DMS79 treated with DMSO at 0.1 percent for 48 hours (cell line): ENCODE measurements at regions not wholly inside any gene's neighbourhood (a gene's known extent, or its start where the extent isn't known, plus 50 kb on each side); places are given as distances from the start of the nearest gene placed in this dataset.
"Not testable (repeated sequence)": the region's sequence is repeated elsewhere in the genome, so short reads cannot be mapped to it uniquely, and the experiment has no call there.

Experiments used
- DNase-seq: peaks from one replicate; lab custom pipeline; 2025; lab: John Stamatoyannopoulos, UW

- DNase-seq = no peak
Measured at GRCh38 chr7:65317372-65317771, 56.3 kb upstream of the ZNF92 start.

GRCh38 chr7:65310761-65311160 is 62.9 kb upstream of the ZNF92 start:
- no peak for DNase-seq

DNA sequence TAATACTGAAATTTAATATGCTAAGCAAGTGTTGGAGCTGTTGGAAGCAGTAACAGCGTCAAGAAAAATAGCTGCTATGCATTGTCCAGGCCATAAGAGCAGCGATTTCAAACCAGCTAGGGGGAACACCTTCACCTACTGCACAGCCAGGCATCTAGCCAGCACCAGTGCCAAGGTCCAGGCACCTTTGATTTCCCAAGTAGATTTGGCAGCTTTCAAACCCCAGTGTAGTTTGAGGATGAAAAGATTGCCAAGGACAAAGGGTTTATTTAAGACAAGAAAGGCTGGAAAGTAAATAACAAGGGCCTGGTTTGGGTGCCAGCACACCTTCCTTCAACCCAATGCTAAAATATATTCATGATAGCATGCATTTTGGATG is 65.4 kb upstream of the ZNF92 start:
- no peak for DNase-seq

DNA sequence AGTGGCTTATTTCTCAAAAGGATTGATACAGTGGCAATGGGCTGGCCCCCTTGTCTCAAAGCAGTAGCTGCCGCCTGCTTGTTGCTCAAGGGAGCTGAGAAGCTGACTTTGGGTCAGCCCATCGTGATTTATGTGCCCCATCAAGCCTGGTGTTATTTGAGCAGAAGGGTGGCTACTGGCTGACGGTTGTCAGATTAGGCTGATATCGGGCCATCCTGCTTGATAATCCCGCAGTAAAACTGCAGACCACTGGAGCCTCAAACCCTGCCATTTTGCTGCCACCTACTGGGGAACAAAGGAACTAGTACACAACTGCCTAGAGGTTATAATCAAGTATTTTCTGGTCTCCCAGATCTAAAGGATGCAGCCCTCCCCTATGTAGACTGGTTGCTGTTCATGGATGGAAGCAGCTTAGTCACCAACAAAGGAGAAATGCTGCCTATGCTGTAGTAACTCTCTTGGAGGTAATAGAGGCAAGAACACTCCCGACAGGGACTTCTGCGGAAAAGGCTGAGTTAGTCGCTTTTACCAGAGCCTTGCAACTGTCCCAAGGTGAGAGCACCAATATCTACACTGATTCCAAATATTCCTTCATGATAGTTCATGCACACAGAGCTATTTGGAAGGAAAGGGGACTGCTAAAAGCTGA is 65.9 kb upstream of the ZNF92 start:
- DNase-seq = peak; percentile 76

DNA sequence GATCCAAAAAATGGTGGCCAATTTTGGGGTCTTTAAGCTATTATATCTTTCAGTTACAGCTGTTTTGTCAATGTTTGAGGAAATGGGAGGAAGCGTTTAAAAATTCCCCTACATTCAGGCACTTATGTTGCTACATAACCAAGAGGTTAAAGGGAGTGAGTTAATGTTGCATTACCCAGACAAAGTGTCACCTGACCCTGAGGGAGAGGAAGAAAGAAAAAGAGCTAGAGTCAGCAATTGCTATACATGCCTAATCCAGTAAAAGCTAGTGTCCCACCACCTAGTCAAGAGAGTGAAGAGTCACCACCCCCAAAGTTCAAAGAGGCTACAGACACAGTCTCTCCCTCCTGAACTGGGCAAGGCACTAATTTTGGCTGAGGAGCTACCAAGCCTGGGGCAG is 69.5 kb upstream of the ZNF92 start:
- DNase-seq = no peak

- no peak for DNase-seq
Measured at GRCh38 chr7:65302883-65303282, 70.8 kb upstream of the ZNF92 start.

DNA sequence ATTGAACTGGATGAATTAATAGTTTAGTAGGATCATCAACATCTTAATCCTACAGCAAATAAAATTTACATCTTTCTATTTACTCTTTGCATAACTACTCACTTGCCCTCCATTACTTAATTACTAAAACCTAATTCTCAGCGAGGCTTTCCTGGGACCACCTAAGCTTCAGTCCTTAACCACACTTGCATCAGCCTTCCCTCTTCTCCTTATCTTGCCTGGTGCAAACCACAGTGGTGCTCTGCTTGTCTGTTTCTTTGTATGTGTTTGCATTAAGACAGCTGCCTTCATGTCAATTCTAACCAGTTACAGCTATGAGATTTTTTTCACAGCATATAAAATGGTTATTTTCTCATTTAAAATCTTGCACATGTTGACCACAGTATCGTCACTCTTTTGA is 72.6 kb upstream of the ZNF92 start:
- no peak for DNase-seq

- DNase-seq = no peak
Measured at GRCh38 chr7:65295409-65295808, 78.2 kb upstream of the ZNF92 start.

GRCh38 chr7:65290340-65290739 is 83.3 kb upstream of the ZNF92 start:
- DNase-seq = not testable (repeated sequence)

DNA sequence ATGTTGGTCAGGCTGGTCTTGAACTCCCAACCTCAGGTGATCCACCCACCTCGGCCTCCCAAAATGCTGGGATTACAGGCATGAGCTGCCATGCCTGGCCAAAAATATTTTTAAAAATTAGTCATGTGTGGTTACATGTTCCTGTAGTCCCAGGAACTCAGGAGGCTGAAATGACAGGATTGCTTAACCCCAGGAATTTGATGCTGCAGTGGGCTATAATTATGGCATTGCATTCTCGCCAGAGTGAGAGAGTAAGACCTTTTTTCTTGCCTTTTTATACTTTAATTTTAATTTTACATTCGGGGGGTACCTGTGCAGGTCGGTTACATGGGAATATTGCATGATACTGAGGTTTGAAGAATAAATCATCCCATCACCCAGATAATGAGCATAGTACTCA is 86.6 kb upstream of the ZNF92 start:
- no peak for DNase-seq

GRCh38 chr7:65285906-65286864 is 87.5 kb upstream of the ZNF92 start:
- DNase-seq = no peak

DNA sequence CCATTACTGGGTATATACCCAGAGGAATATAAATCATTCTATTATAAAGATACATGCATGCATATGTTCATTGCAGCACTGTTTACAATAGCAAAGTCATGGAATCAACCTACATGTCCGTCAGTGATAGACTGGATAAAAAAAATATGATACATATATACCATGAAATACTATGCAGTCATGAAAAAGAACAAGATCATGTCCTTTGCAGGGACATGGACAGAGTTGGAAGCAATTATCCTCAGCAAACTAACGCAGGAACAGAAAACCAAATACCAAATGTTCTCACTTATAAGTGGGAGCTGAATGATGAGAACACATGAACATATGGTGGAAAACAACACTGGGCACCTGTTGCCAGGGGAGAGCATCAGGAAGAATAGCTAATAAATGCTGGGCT is 88.4 kb upstream of the ZNF92 start:
- DNase-seq = not testable (repeated sequence)

- DNase-seq = no peak
Measured at GRCh38 chr7:65279795-65280194, 93.9 kb upstream of the ZNF92 start.

DNA sequence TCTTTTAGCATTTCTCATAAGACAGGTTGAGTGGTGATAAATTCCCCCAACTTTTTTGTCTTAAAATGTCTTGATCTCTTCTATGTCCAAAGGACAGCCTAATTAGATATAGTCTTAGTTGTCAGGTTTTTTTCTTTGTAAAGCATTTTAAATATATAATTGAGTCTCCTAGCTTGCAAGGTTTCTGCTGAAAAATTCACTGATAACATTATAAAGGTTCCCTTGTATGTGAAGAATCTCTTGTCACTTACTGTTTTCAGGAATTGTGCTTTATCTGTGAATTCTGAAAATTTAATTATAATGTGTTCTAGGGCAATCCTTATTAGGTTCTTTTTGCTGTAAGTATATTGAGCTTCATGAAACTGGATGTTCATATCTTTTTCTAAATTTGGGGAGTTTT is 96.8 kb upstream of the ZNF92 start:
- no peak for DNase-seq

GRCh38 chr7:65271502-65271901 is 102.2 kb upstream of the ZNF92 start:
- DNase-seq = not testable (repeated sequence)

- peak; percentile 93 for DNase-seq
Measured at GRCh38 chr7:65269150-65269856, 104.4 kb upstream of the ZNF92 start.

GRCh38 chr7:65268782-65269149 is 104.9 kb upstream of the ZNF92 start:
- no peak for DNase-seq

DNA sequence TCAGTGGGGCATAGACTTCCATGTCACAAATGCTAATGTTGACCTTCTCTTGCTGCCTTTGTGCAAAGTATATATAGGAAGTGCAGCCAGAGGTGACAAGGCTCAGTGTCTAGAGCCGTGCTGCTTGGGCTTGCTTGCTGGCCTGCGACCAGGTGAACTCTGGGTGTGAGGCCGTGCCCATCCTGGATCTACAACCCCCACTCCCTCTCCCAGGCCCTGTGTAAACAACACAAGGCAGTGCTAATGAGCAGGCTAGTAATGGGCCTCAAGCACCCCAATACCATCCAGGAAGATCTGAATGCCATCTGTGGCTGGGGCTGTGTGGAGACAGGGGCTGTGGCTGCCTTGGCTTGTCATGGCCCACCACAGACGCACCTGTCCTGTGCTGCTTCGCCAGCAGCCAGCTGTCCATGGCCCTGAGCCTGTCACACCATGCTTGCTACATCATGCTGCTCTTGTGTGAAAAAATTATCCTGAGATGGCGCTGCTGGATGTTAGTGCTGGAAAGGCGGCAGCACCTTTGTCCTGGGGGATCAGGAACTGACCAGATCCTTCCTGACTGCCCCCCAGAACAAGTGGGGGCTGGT is 107.6 kb upstream of the ZNF92 start:
- no peak for DNase-seq

GRCh38 chr7:65264258-65264657 is 109.4 kb upstream of the ZNF92 start:
- no peak for DNase-seq

DNA sequence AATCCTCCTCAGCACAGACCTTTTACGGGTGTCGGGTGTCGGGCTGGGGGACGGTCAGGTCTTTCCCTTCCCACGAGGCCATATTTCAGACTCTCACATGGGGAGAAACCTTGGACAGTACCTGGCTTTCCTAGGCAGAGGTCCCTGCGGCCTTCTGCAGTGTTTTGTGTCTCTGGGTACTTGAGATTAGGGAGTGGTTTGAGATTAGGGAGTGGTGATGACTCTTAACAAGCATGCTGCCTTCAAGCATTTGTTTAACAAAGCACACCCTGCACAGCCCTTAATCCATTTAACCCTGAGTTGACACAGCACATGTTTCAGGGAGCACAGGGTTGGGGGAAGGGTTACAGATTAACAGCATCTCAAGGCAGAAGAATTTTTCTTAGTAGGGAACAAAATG is 113.0 kb upstream of the ZNF92 start:
- not testable (repeated sequence) for DNase-seq

DNA sequence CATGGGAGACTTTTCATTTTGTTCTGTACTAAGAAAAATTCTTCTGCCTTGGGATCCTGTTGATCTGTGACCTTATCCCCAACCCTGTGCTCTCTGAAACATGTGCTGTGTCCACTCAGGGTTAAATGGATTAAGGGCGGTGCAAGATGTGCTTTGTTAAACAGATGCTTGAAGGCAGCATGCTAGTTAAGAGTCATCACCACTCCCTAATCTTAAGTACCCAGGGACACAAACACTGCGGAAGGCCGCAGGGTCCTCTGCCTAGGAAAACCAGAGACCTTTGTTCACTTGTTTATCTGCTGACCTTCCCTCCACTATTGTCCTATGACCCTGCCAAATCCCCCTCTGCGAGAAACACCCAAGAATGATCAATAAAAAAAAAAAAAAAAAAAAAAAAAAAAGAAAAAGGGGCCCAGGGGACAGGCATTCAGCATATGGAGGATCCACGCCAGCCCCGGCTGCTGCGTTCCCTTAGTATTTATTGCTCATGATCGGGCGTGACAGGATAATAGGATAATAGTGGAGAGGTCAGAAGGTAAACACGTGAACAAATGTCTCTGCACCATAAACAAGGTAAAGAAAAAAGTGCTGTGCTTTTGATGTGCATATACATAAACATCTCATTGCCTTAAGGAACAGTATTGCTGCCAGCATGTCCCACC is 113.7 kb upstream of the ZNF92 start:
- not testable (repeated sequence) for DNase-seq

GRCh38 chr7:65254061-65254460 is 119.6 kb upstream of the ZNF92 start:
- DNase-seq = no peak
